ENCODE measurements at regions not wholly inside any gene's neighbourhood (a gene's known extent, or its start where the extent isn't known, plus 50 kb on each side); places are given as distances from the start of the nearest gene placed in this dataset.

DNA sequence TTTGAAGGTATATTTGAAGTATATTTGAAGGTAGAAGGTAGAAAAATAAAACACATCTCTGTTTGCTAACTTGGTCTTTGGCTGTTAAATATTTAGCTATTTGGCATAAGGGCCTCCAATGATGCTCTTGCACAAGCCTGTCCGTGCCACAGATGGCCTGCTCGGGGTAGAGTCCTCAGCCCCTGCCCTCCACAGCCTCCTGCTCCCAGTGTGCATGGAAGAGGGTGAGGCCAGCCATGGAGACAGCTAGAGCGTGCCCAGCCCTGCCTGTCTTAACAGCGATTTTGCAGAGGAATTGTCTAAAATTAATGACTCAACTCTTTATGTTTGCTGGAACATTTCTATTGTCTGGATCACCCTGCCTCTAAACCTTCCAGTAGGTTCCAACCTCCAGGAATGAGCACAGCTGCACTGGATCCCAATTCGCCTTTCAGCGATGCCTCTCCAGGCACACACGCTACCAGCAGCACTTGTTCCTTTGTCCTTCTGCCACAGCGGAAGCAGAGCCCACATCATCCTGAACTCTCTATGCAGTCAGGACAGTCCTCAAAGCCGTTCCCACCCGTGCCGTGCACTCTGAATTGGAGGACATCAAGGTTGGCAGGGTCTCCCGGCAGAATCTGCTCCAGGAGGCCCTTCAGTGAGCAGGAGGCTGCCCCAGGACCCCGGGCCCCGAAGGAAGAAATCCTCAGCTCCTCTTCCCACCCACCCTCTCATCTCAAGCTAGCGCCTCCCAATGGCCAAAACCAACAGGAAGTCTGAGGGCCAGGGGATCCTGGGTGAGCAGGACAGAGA is 254.0 kb upstream of the IRX1 start:
- peaks cover 2% of the 10 kb centered on the region for H3K36me3 Mint-ChIP-seq (ENCODE audit: low read depth)
- no peaks in the 10 kb centered on the region for H3K27me3 Mint-ChIP-seq (ENCODE audit: low read depth)
- peaks cover 10% of the 10 kb centered on the region for H3K9me3 Mint-ChIP-seq
- no peak overlapping the region for H3K27ac Mint-ChIP-seq
- H3K4me3 Mint-ChIP-seq, result no peak overlapping the region
- no peaks in the 10 kb centered on the region for H3K4me1 Mint-ChIP-seq (ENCODE audit: low read depth)

DNA sequence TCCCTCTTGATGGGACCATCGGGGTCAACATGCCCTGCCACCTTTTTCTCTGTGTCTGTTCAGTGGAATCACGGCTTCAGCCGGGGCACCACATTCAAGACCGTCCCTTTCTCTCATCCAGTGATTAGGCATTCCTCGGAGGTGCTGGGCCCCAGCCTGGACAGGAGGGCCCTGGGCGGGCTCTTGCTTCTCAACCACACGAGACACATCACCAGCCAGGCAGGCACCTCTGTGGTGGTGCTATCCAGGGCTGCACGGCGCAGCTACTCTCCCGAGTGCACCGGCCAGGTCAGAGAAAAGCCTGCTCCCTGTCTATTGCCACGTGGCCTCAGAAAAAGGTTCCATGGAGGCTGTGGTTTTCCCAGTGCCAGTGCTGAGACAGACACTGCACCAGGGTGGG is 255.2 kb upstream of the IRX1 start:
- H3K27me3 Mint-ChIP-seq (ENCODE audit: low read depth), result no peaks in the 10 kb centered on the region
- H3K36me3 Mint-ChIP-seq (ENCODE audit: low read depth), result peaks cover 2% of the 10 kb centered on the region
- H3K4me1 Mint-ChIP-seq (ENCODE audit: low read depth), result no peaks in the 10 kb centered on the region
- H3K9me3 Mint-ChIP-seq, result peaks cover 10% of the 10 kb centered on the region
- H3K4me3 Mint-ChIP-seq, result no peak overlapping the region
- no peak overlapping the region for H3K27ac Mint-ChIP-seq

DNA sequence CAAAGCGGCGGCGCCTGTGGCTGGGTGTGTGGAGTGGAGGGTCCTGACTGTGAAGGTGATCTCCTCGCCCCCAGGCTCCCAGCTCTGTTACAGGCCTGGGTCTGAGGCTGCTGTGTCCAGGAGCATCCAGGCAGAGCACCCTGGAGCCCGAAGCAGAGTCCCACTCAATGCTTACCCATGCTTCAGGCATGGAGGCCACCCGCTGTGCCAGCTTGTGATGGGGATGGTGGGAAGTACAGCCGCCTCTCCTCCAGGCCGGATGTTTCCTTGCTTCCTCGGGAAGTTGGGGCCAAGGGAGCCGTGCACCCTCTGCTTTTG is 255.9 kb upstream of the IRX1 start:
- no peak overlapping the region for H3K27ac Mint-ChIP-seq
- H3K4me1 Mint-ChIP-seq (ENCODE audit: low read depth), result no peaks in the 10 kb centered on the region
- H3K27me3 Mint-ChIP-seq (ENCODE audit: low read depth), result no peaks in the 10 kb centered on the region
- peaks cover 2% of the 10 kb centered on the region for H3K36me3 Mint-ChIP-seq (ENCODE audit: low read depth)
- peaks cover 10% of the 10 kb centered on the region for H3K9me3 Mint-ChIP-seq
- no peak overlapping the region for H3K4me3 Mint-ChIP-seq

DNA sequence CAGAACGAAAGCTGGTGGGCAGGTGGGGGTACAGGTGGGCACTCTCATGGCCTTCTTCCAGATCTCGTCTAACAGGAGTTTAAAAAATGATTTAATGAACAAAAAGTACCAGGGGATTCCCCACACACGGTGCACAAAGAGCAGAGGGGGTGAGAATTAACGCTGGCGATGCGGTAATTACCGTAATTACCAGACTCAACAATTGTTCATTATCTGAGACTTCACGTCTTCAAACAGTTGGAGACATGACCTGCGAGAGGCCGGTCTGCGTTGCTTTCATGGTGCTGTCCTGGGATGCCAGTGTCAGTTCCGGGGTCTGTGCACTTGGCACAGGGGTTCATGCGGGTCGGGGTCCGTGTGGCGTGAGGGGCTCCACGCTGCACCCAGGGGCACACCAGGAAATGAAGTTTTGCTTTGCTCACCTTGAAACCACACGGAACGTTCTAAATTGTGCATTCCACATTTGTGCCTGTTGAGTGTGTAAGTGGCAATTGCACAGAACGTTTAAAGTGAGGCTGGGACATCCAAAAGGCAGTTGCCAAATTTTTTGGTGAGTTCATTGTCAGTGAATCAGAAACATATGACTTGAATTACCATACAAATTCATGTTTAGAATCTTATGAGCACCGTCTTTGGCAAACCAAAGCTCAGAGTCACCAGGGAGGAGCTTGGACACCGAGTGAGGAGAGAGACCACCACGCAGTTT is 256.4 kb upstream of the IRX1 start:
- Mint-ChIP-seq H3K9me3 (peaks cover 10% of the 10 kb centered on the region), H3K27ac (no peak overlapping the region), H3K36me3 (ENCODE audit: low read depth) (peaks cover 2% of the 10 kb centered on the region), H3K27me3 (ENCODE audit: low read depth) (no peaks in the 10 kb centered on the region), H3K4me1 (ENCODE audit: low read depth) (no peaks in the 10 kb centered on the region), H3K4me3 (no peak overlapping the region)

DNA sequence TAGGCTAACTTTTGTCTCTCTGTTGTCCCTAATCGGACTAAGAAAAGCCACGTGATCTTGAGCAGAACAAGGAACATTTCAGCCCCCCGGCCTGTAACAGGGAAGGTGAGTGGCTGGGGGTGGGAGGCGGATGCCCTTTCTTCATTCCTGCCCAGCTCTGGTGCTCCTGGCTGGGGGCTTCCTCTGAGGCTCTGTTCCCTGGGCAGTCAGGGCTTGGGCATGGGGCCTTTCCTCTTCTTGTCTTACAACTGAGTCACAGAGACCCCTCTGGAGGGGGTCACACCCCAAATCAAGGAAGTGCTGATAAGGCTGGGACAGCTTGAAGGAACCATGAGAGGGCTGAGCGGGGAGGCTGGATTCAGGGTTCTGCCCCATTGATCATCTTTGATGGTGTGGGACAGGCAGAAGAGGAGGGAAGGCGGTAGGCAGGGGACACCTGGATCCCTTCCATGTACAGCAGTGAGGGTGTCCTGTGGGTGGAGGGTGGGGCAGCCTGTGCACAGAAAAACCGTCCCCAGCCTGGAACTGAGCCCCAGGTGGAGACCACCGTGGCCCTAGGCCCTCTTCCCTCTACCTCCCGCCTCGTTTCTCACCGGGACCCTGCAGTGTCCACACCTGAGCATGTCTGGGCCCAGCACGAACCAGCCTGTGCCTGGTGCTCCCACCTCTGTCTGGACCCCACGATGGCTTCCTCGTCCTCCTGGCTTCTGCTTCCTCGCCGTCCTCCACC is 257.7 kb upstream of the IRX1 start:
- Mint-ChIP-seq H3K27ac (no peak overlapping the region), H3K4me1 (ENCODE audit: low read depth) (no peaks in the 10 kb centered on the region), H3K27me3 (ENCODE audit: low read depth) (no peaks in the 10 kb centered on the region), H3K4me3 (no peak overlapping the region), H3K36me3 (ENCODE audit: low read depth) (peaks cover 2% of the 10 kb centered on the region), H3K9me3 (peaks cover 10% of the 10 kb centered on the region)

DNA sequence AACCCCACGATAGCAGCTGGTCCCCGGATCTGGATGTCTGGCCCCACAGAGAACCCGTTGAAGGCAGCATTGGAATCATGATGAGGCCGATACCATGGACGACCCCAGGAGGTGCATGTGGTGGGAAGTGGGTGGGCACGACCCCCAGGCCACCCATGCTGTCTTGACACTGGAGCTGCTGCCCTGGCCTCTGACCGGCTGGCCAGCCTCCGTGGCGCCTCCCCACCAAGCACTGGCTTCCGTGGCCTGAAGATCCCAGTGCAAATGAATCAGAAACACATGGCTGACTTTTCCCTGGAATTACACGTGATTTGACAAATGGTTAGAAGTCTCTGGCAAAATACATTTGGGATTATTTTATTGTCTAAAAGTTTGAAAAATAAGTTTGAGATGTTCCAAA is 259.0 kb upstream of the IRX1 start:
- no peak overlapping the region for H3K4me3 Mint-ChIP-seq
- H3K4me1 Mint-ChIP-seq (ENCODE audit: low read depth), result no peaks in the 10 kb centered on the region
- no peaks in the 10 kb centered on the region for H3K27me3 Mint-ChIP-seq (ENCODE audit: low read depth)
- peaks cover 10% of the 10 kb centered on the region for H3K9me3 Mint-ChIP-seq
- H3K27ac Mint-ChIP-seq, result no peak overlapping the region
- H3K36me3 Mint-ChIP-seq (ENCODE audit: low read depth), result peaks cover 2% of the 10 kb centered on the region

DNA sequence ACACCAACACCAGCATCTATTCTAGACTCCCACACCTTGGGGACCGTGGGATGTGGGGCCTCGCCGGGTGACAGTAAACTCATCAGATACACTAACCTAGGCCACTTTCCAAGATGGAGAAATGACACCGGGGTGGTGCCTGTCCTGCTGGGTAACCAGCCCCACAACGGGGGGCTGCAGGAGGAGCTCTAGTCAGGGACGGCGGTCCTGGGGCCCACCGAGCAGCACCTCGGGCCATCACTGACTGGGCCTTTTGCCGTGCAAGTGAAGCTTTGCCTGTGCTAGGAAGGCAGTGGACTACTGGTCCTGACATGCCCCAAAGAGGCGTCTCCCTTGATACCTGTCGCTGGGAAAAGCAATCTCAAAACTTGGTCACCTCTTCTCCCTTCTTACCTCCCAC is 260.3 kb upstream of the IRX1 start:
- H3K27ac Mint-ChIP-seq, result no peak overlapping the region
- H3K36me3 Mint-ChIP-seq (ENCODE audit: low read depth), result peaks cover 2% of the 10 kb centered on the region
- no peak overlapping the region for H3K4me3 Mint-ChIP-seq
- H3K9me3 Mint-ChIP-seq, result peaks cover 10% of the 10 kb centered on the region
- H3K4me1 Mint-ChIP-seq (ENCODE audit: low read depth), result no peaks in the 10 kb centered on the region
- H3K27me3 Mint-ChIP-seq (ENCODE audit: low read depth), result no peaks in the 10 kb centered on the region

DNA sequence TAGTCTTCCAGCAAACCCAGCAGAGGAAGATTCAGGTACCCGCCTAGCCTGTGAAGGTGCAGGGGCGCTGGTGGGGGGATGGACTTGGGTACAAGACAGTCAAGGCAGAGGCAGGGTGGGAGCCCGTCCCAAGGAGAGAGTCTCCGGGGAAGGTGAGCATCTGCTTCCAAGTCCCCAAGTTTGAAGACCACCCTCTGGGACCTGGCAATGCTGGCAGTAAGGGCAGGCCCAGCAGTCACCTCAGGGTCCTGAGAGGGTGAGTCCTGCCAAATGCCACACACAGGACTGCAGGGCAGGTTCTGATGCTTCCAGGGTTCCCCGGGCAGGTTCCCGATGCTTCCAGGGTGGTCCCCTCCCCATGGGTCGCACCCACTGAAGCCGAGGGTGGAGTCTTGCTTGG is 261.8 kb upstream of the IRX1 start:
- no peaks in the 10 kb centered on the region for H3K4me1 Mint-ChIP-seq (ENCODE audit: low read depth)
- no peak overlapping the region for H3K27ac Mint-ChIP-seq
- peaks cover 5% of the 10 kb centered on the region for H3K9me3 Mint-ChIP-seq

DNA sequence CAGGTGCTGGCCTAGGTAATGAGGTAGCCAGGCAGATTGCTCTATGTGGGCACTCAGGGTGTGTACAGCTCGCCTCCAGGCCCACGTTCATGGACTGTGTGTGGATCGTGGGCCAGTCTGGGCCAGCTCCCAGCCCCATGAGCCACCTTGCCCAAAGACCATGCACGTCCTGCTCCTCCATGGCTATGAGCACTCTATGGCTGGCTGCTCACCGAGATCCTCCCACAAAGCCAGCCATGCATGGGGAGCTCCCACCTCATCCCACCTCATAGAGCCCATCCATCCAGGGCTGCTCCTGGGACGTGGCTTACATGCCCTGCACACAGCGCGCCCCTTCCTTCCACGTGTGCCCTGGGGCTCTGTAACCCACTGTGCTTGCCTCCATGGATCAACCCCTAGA is 262.5 kb upstream of the IRX1 start:
- Mint-ChIP-seq H3K4me3 (no peak overlapping the region), H3K4me1 (ENCODE audit: low read depth) (no peaks in the 10 kb centered on the region), H3K27me3 (ENCODE audit: low read depth) (no peaks in the 10 kb centered on the region), H3K27ac (no peak overlapping the region), H3K36me3 (ENCODE audit: low read depth) (no peaks in the 10 kb centered on the region), H3K9me3 (no peaks in the 10 kb centered on the region)

More for the DNA sequence above, 261.8 kb upstream of the IRX1 start:
- H3K27me3 Mint-ChIP-seq (ENCODE audit: low read depth), result no peaks in the 10 kb centered on the region
- H3K4me3 Mint-ChIP-seq, result no peak overlapping the region
- peaks cover 2% of the 10 kb centered on the region for H3K36me3 Mint-ChIP-seq (ENCODE audit: low read depth)

DNA sequence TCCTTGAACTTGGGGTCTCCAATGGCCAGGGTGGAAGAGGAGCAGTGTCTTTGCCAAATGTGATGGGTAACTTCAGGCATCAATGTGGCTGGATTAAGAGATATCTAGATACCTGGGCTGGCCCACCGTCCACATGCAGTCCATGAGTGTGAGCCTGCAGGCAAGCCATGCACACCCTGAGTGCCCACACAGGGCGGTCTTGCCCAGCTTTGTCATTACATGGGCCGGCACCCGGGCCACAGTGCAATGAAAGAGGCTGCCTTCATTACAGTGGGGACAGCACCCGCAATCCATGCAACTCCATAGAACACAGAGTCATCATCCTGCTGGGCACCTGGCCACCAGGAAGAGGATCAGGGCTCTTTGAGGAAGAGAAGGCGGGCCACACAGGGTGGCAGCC is 263.8 kb upstream of the IRX1 start:
- H3K4me1 Mint-ChIP-seq (ENCODE audit: low read depth), result no peaks in the 10 kb centered on the region

DNA sequence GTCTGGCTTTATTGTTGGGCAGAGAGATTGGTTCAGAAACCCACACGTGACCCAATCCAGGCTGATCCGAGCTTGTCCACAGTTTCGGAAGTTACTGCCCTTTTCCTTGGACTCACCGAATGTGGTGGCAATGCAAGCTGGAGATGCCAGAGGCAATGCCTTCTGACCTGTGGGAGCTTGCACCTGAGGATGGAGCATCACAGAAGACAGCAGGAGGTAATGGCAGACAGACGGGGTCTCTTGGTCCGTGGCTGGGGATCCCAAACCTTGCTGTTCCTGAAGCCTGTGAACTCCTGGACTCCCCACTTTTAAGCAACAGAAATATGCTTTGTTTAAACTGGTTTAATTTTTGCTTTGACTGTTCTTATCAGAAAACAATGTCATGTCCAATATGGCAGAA is 265.2 kb upstream of the IRX1 start:
- Mint-ChIP-seq H3K27ac (no peak overlapping the region), H3K9me3 (peaks cover 4% of the 10 kb centered on the region), H3K27me3 (ENCODE audit: low read depth) (no peaks in the 10 kb centered on the region), H3K4me1 (ENCODE audit: low read depth) (no peaks in the 10 kb centered on the region), H3K36me3 (ENCODE audit: low read depth) (no peaks in the 10 kb centered on the region), H3K4me3 (no peak overlapping the region)

More for the DNA sequence above, 263.8 kb upstream of the IRX1 start:
- no peak overlapping the region for H3K4me3 Mint-ChIP-seq
- H3K27me3 Mint-ChIP-seq (ENCODE audit: low read depth), result no peaks in the 10 kb centered on the region
- H3K36me3 Mint-ChIP-seq (ENCODE audit: low read depth), result no peaks in the 10 kb centered on the region
- H3K9me3 Mint-ChIP-seq, result no peaks in the 10 kb centered on the region
- no peak overlapping the region for H3K27ac Mint-ChIP-seq

DNA sequence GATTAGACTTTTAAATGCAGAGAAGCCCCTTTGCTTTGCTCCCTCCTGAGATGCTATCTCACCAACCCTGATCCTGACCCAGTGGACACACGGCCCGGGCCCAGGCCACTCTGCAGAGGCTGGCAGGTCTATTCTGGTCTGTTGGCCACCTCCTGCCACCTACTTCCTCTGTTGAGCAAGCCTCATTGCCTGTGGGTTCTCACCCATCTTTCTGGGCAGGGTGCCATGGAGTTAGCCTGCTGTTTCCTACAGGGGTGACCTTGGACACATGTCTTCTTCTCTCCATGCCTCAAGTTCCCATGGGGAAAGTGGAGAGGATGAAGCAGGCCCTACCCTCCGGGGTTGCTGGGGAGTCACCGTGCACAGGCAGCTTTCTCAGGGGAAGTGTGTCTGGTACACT is 266.2 kb upstream of the IRX1 start:
- Mint-ChIP-seq H3K27ac (no peak overlapping the region), H3K9me3 (peaks cover 5% of the 10 kb centered on the region), H3K27me3 (ENCODE audit: low read depth) (no peaks in the 10 kb centered on the region), H3K4me1 (ENCODE audit: low read depth) (no peaks in the 10 kb centered on the region), H3K4me3 (no peak overlapping the region), H3K36me3 (ENCODE audit: low read depth) (no peaks in the 10 kb centered on the region)

DNA sequence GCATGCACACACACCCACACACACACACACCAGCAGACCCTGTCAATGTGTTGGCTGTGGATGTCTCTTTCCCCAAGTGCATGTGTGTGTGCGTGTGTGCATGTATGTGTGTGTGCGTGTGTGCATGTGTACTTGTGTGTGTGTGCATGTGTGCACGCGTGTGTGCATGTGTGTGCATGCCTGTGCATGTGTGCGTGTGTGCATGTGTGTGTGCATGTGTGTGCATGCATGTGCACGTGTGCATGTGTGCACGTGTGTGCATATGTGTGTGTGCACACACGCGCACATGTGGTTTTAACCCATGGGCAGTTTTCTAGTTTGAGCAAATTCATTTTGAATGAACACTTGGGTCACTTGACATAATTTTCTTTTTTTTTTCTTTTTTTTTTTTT is 268.8 kb upstream of the IRX1 start:
- no peak overlapping the region for H3K4me3 Mint-ChIP-seq
- peaks cover 5% of the 10 kb centered on the region for H3K9me3 Mint-ChIP-seq
- no peaks in the 10 kb centered on the region for H3K4me1 Mint-ChIP-seq (ENCODE audit: low read depth)

DNA sequence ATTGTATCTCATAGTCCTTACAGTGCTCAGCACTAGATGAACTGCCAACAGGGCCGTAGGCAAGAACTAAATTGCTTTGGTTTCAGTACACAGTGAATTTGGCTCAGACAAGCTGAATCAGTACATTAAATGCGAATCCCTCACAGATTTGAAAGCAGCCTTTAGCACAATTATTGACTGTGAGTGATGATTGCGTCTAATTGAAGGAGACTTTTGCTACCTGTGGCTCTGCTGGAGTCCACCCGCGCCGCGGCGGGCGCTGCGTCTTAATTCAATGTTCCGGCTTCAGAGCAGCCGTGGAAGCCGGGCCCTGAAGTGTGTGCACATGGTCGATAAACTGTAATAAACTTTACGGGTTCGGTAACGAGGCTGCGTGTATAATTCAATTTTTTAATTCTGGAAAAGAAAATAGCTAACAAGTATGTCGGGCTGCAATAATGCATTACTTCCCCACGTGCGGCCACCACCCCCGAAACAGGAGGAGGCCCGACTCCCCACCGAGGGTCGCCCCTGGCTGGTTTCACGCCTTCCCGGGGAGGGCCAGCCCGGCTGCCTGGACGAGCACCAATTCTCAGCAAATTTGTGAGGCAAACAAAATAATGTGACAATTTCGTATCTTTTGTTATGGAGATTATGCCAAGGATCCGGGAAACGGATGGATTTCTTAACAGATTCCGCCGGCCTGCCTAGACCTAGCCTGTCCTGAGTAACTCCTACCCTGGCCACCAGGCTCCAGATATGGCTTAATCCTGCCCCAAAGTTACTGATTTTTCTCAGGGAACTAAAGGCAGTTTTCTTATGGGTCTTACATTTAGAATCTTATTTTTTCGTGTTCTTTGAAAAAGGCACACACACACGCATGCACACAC is 269.4 kb upstream of the IRX1 start:
- H3K27me3 Mint-ChIP-seq (ENCODE audit: low read depth), result no peaks in the 10 kb centered on the region
- H3K4me3 Mint-ChIP-seq, result no peak overlapping the region
- peaks cover 5% of the 10 kb centered on the region for H3K9me3 Mint-ChIP-seq
- no peaks in the 10 kb centered on the region for H3K36me3 Mint-ChIP-seq (ENCODE audit: low read depth)
- no peaks in the 10 kb centered on the region for H3K4me1 Mint-ChIP-seq (ENCODE audit: low read depth)
- no peak overlapping the region for H3K27ac Mint-ChIP-seq

More for the DNA sequence above, 268.8 kb upstream of the IRX1 start:
- Mint-ChIP-seq H3K27me3 (ENCODE audit: low read depth) (no peaks in the 10 kb centered on the region), H3K27ac (no peak overlapping the region), H3K36me3 (ENCODE audit: low read depth) (no peaks in the 10 kb centered on the region)
